K562 (cell line): ENCODE measurements at regions not wholly inside any gene's neighbourhood (a gene's known extent, or its start where the extent isn't known, plus 50 kb on each side); places are given as distances from the start of the nearest gene placed in this dataset.

Experiments used
- ATAC-seq: fragments of 200-7000 bp; cut with Tn5 transposase; 3 replicates; pipeline ENCODE4 v1.9.1; 2020; ENCODE audit warnings: moderate library complexity
- BruUV-seq: library from RNA; stranded (reverse); fragments of 400-500 nt; replicated peaks from 2 replicates; lab custom pipeline; 2021; lab: Mats Ljungman, UMichigan
- CTCF ChIA-PET: fragments of 300-600 bp; formaldehyde crosslinking; extraction: SDS; loops from one replicate; lab custom pipeline; 2021; ENCODE audit warnings: low intra/inter-chr PET ratio; lab: Yijun Ruan, JAX
- POLR2A ChIA-PET: fragments of 300-600, 350-650 bp; sonication (Branson Sonifier 250); formaldehyde crosslinking; extraction: SDS; loops from one replicate; lab custom pipeline; 2021; ENCODE audit warnings: antibody characterized with exemption, inconsistent platforms; lab: Yijun Ruan, JAX
- DNase-seq, 4 experiments: peaks; one replicate each; pipeline versions ENCODE4 v3.0.0 to v3.0.0-alpha.2; 2011 to 2018; ENCODE audit warnings: low spot score in 3 of 4, mixed read lengths in 3 of 4; ENCODE audit errors: extremely low read depth in 1 of 4
- FAIRE-seq: peaks from 2 replicates; lab custom pipeline; 2011; peaks lifted over from hg19 to GRCh38; lab: Jason Lieb, UNC
- H2AFZ ChIP-seq: 2 replicates; pipeline ENCODE4 v1.6.0; 2011; ENCODE audit warnings: low read depth, low read length, control low read depth, inconsistent platforms
- H3K27ac ChIP-seq: fragments of 200-600 bp; 3 replicates; pipeline ENCODE4 v1.8.0; 2011; ENCODE audit warnings: low read depth, mild to moderate bottlenecking, control low read depth, inconsistent platforms, low read length, moderate library complexity, mixed read lengths; ENCODE audit errors: extremely low read depth
- H3K27me3 ChIP-seq, 2 experiments: fragments of 300-600 bp in 1 of 2; 2 replicates in 1 of 2; 3 replicates in 1 of 2; pipeline versions ENCODE4 v1.6.0 to v1.8.0; 2011; ENCODE audit warnings: inconsistent platforms in 2 of 2, low read length in 2 of 2, mild to moderate bottlenecking in 1 of 2, mixed read lengths in 1 of 2, moderate library complexity in 1 of 2; ENCODE audit not compliant: control insufficient read depth in 2 of 2, insufficient read depth in 2 of 2
- H3K36me3 ChIP-seq: fragments of 300-600 bp; 3 replicates; pipeline ENCODE4 v1.8.0; 2011; ENCODE audit warnings: mild to moderate bottlenecking, low read length, inconsistent platforms; ENCODE audit not compliant: control insufficient read depth, insufficient read depth
- H3K4me1 ChIP-seq, 2 experiments: fragments of 200-600 bp in 1 of 2; replicated peaks in 1 of 2; 2 replicates in 1 of 2; 3 replicates in 1 of 2; pipeline versions ENCODE4 v1.5.1 to v1.8.0; 2011; ENCODE audit warnings: inconsistent platforms in 2 of 2, low read length in 2 of 2, mild to moderate bottlenecking in 1 of 2, mixed read lengths in 1 of 2, moderate library complexity in 1 of 2; ENCODE audit not compliant: control insufficient read depth in 2 of 2, insufficient read depth in 2 of 2
- H3K4me2 ChIP-seq: 2 replicates; pipeline ENCODE4 v1.6.1; 2011; ENCODE audit warnings: low read length, control low read depth, inconsistent platforms, mixed read lengths; ENCODE audit not compliant: insufficient read depth
- H3K4me3 ChIP-seq: fragments of 200-600 bp; sonication (generic), shearing (Covaris generic); 2 replicates; pipeline ENCODE4 v1.5.1; 2016; ENCODE audit warnings: control low read depth, inconsistent platforms
- H3K79me2 ChIP-seq: fragments of 200-600 bp; 3 replicates; pipeline ENCODE4 v1.8.0; 2011; ENCODE audit warnings: low read length, inconsistent platforms; ENCODE audit not compliant: control insufficient read depth, insufficient read depth
- H3K9ac ChIP-seq, 2 experiments: 2 replicates each; pipeline versions ENCODE4 v1.6.0 to v1.6.1; 2011; ENCODE audit warnings: low read depth in 2 of 2, low read length in 2 of 2, control low read depth in 1 of 2, inconsistent platforms in 1 of 2, mild to moderate bottlenecking in 1 of 2, mixed read lengths in 1 of 2; ENCODE audit not compliant: insufficient read depth in 1 of 2
- H3K9me1 ChIP-seq: one replicate; pipeline ENCODE4 v1.6.0; 2011; ENCODE audit warnings: inconsistent platforms, mild to moderate bottlenecking, low read length, moderate library complexity; ENCODE audit not compliant: control insufficient read depth, insufficient read depth
- H3K9me3 ChIP-seq: replicated peaks from 2 replicates; pipeline ENCODE4 v1.5.1; 2011; ENCODE audit warnings: low read depth, low read length, inconsistent platforms; ENCODE audit not compliant: control insufficient read depth, insufficient read depth
- H4K20me1 ChIP-seq: replicated peaks from 2 replicates; pipeline ENCODE4 v1.6.1; 2011; ENCODE audit warnings: low read length, inconsistent platforms, mixed read lengths; ENCODE audit not compliant: control insufficient read depth, insufficient read depth
- ATF3 ChIP-seq, 2 experiments: fragments of 450-650 bp in 1 of 2; sonication (generic) in 1 of 2; formaldehyde crosslinking in 1 of 2; IDR thresholded peaks in 1 of 2; conservative IDR thresholded peaks in 1 of 2; 2 replicates each; pipeline versions ENCODE4 v1.6.1 to v1.8.1; 2016 to 2023; ENCODE audit warnings: mild to moderate bottlenecking in 2 of 2, moderate library complexity in 2 of 2, inconsistent platforms in 1 of 2, missing genetic modification reagents in 1 of 2
- HDAC8 ChIP-seq: fragments of 450-650 bp; IDR thresholded peaks from 2 replicates; pipeline ENCODE4 v1.6.1; 2016; ENCODE audit warnings: mild to moderate bottlenecking, missing genetic modification characterization, moderate library complexity, missing compliant biosample characterization
- HNRNPLL ChIP-seq: fragments of 200-400 bp; formaldehyde crosslinking; IDR thresholded peaks from 2 replicates; pipeline ENCODE4 v1.6.1; 2017; ENCODE audit warnings: low read length, low read depth, mild to moderate bottlenecking; ENCODE audit not compliant: poor library complexity, severe bottlenecking
- NFIX ChIP-seq: fragments of 250-450 bp; sonication (Bioruptor Pico); IDR thresholded peaks from 2 replicates; pipeline ENCODE4 v1.4.0; 2020; ENCODE audit warnings: low read depth, mild to moderate bottlenecking, moderate library complexity
- ZNF232 ChIP-seq: sonication (generic); formaldehyde crosslinking; IDR thresholded peaks from 2 replicates; pipeline ENCODE4 v1.8.0; 2022; ENCODE audit warnings: mild to moderate bottlenecking, missing genetic modification reagents
- WGBS: fragments of 100-300 bp; shearing (Covaris generic); methylation state at CpG from one replicate; pipeline ENCODE4 v1.1.6; 2016; ENCODE audit warnings: low coverage, mixed read lengths; ENCODE audit not compliant: insufficient coverage; ENCODE audit errors: missing lambda C conversion rate; 5-methylcytosine and 5-hydroxymethylcytosine counted together
- in situ Hi-C: fragments of 300-500 bp; cut with MboI; formaldehyde crosslinking; loops from 4 replicates; pipeline ENCODE4 v1.15.0; 2018; ENCODE audit warnings: inconsistent platforms, mixed read lengths
- intact Hi-C: fragments of 100-400 bp; cut with micrococcal nuclease; formaldehyde crosslinking; loops from 2 replicates; pipeline ENCODE4 v1.14.2; 2022

GRCh38 chr5:117743337-117743736 lies 1168.7 kb upstream of the SEMA6A start:
- H3K9ac ChIP-seq: no peak overlapping the region
- H3K27me3 ChIP-seq: no peaks in the 10 kb centered on the region
- no peaks in the 10 kb centered on the region for H3K36me3 ChIP-seq
- H4K20me1 ChIP-seq: no peaks in the 10 kb centered on the region
- in situ Hi-C loops: no loop called here
- no peaks in the 10 kb centered on the region for H3K9me1 ChIP-seq
- intact Hi-C loops: no loop called here
- no peak overlapping the region for H3K27ac ChIP-seq
- no peak for DNase-seq
- no peak overlapping the region for H3K4me3 ChIP-seq
- H2AFZ ChIP-seq: no peak overlapping the region
- H3K4me2 ChIP-seq: no peak overlapping the region
- no peak for FAIRE-seq
- POLR2A ChIA-PET: no interaction called here
- H3K4me1 ChIP-seq: no peaks in the 10 kb centered on the region
- TF ChIP-seq NFIX (CRISPR knock-in tag) (no peak), ZNF232 (CRISPR knock-in tag) (no peak), HDAC8 (tag) (no peak)
- 0% methylated on average over 5 of the region's 5 CpGs for WGBS
- CTCF ChIA-PET: no interaction called here
- BruUV-seq: no TSS peak
- ATAC-seq: no peak
- H3K9me3 ChIP-seq: no peaks in the 10 kb centered on the region; the same call in 1 of the 2 replicates
- H3K79me2 ChIP-seq: no peaks in the 10 kb centered on the region

GRCh38 chr5:117741655-117742206 lies 1167.1 kb upstream of the SEMA6A start:
- no TSS peak for BruUV-seq
- ChIA-PET POLR2A (no interaction called here), CTCF (no interaction called here)
- TF ChIP-seq HNRNPLL (no peak), ATF3 (IDR thresholded peaks at IDR 0.05) (no peak), ATF3 (CRISPR knock-in tag; conservative IDR thresholded peaks at IDR 0.05) (no peak)
- Histone ChIP-seq H3K9me1 (no peaks in the 10 kb centered on the region), H3K4me2 (no peak overlapping the region), H4K20me1 (no peaks in the 10 kb centered on the region), H3K4me3 (no peak overlapping the region), H2AFZ (no peak overlapping the region), H3K4me1 (no peaks in the 10 kb centered on the region), H3K27me3 (no peaks in the 10 kb centered on the region), H3K79me2 (no peaks in the 10 kb centered on the region), H3K36me3 (no peaks in the 10 kb centered on the region), H3K9me3 (no peaks in the 10 kb centered on the region; the same call in 1 of the 2 replicates), H3K9ac (no peak overlapping the region), H3K27ac (no peak overlapping the region)
- WGBS: 0% methylated on average over 1 of the region's 1 CpG
- in situ Hi-C loops (no loop called here), intact Hi-C loops (no loop called here)
- no peak for ATAC-seq
- FAIRE-seq: no peak
- DNase-seq: no peak
